HepG2 (cell line): ENCODE measurements at regions not wholly inside any gene's neighbourhood (a gene's known extent, or its start where the extent isn't known, plus 50 kb on each side); places are given as distances from the start of the nearest gene placed in this dataset.

Source experiments
- ATAC-seq: fragments of 200-7000 bp; cut with Tn5 transposase; 3 replicates; pipeline ENCODE4 v1.9.1; 2020; ENCODE audit warnings: mild to moderate bottlenecking, moderate library complexity
- BruUV-seq: library from RNA; stranded (reverse); fragments of 400-500 nt; replicated peaks from 2 replicates; lab custom pipeline; 2021; lab: Mats Ljungman, UMichigan
- CTCF ChIA-PET: fragments of 300-600 bp; formaldehyde crosslinking; extraction: SDS; loops from one replicate; lab custom pipeline; 2021; ENCODE audit warnings: low total read pairs, inconsistent platforms, low intra/inter-chr PET ratio; lab: Yijun Ruan, JAX
- POLR2A ChIA-PET: fragments of 350-600 bp; sonication (Branson Sonifier 250); formaldehyde crosslinking; loops from one replicate; lab custom pipeline; 2020; ENCODE audit warnings: antibody characterized with exemption, inconsistent platforms; lab: Yijun Ruan, JAX
- DNase-seq: peaks from one replicate; pipeline ENCODE4 v3.0.0-alpha.2; 2015; ENCODE audit warnings: low spot score
- FAIRE-seq: peaks from 3 replicates; lab custom pipeline; 2011; peaks lifted over from hg19 to GRCh38; lab: Jason Lieb, UNC
- H2AFZ ChIP-seq: one replicate; pipeline ENCODE4 v1.6.1; 2011; ENCODE audit warnings: low read length, inconsistent platforms
- H3K27ac ChIP-seq: fragments of 300-600 bp; 3 replicates; pipeline ENCODE4 v1.8.0; 2011; ENCODE audit warnings: mixed run types, mild to moderate bottlenecking, mixed read lengths, low read length, inconsistent platforms; ENCODE audit not compliant: insufficient read depth; ENCODE audit errors: extremely low read length
- H3K27me3 ChIP-seq, 2 experiments: fragments of 200-600 bp in 1 of 2; 2 replicates in 1 of 2; 3 replicates in 1 of 2; pipeline versions ENCODE4 v1.6.0 to v1.8.0; 2011; ENCODE audit warnings: low read length in 2 of 2, mild to moderate bottlenecking in 2 of 2, moderate library complexity in 2 of 2, inconsistent platforms in 1 of 2; ENCODE audit not compliant: insufficient read depth in 2 of 2, control insufficient read depth in 1 of 2
- H3K36me3 ChIP-seq, 2 experiments: fragments of 200-600 bp in 1 of 2; replicated peaks in 1 of 2; 2 replicates in 1 of 2; 3 replicates in 1 of 2; pipeline versions ENCODE4 v1.5.1 to v1.8.0; 2011; ENCODE audit warnings: low read length in 2 of 2, inconsistent platforms in 1 of 2; ENCODE audit not compliant: insufficient read depth in 2 of 2, control insufficient read depth in 1 of 2
- H3K4me1 ChIP-seq: 2 replicates; pipeline ENCODE4 v1.5.1; 2012; ENCODE audit warnings: low read length, inconsistent platforms; ENCODE audit not compliant: insufficient read depth
- H3K4me2 ChIP-seq: 2 replicates; pipeline ENCODE4 v1.6.0; 2011; ENCODE audit warnings: low read depth, low read length, inconsistent platforms
- H3K4me3 ChIP-seq, 3 experiments: fragments of 200-600 bp in 1 of 3; sonication (generic), shearing (Covaris generic) in 1 of 3; replicated peaks in 1 of 3; 2 replicates each; pipeline ENCODE4 v1.5.1; 2011 to 2016; ENCODE audit warnings: low read length in 3 of 3, inconsistent platforms in 2 of 3, low read depth in 2 of 3, mild to moderate bottlenecking in 2 of 3, control low read depth in 1 of 3, mixed read lengths in 1 of 3; ENCODE audit not compliant: insufficient read depth in 1 of 3
- H3K79me2 ChIP-seq: one replicate; pipeline ENCODE4 v1.6.1; 2011; ENCODE audit warnings: low read length, inconsistent platforms; ENCODE audit not compliant: insufficient read depth
- H3K9ac ChIP-seq: 2 replicates; pipeline ENCODE4 v1.6.0; 2011; ENCODE audit warnings: mild to moderate bottlenecking, low read depth, low read length, inconsistent platforms; ENCODE audit not compliant: insufficient read depth
- H3K9me3 ChIP-seq: 2 replicates; pipeline ENCODE4 v1.5.1; 2012; ENCODE audit warnings: mild to moderate bottlenecking, low read length
- H4K20me1 ChIP-seq: 2 replicates; pipeline ENCODE4 v1.6.0; 2011; ENCODE audit warnings: inconsistent platforms, mild to moderate bottlenecking, low read length, moderate library complexity; ENCODE audit not compliant: insufficient read depth
- CTCF ChIP-seq: sonication (generic); formaldehyde crosslinking; IDR thresholded peaks from 2 replicates; pipeline ENCODE4 v1.5.0; 2020; ENCODE audit warnings: mild to moderate bottlenecking, missing genetic modification reagents, moderate library complexity
- DMTF1 ChIP-seq: sonication (generic); formaldehyde crosslinking; IDR thresholded peaks from 2 replicates; pipeline ENCODE4 v1.4.0; 2020; ENCODE audit warnings: mild to moderate bottlenecking, missing genetic modification reagents
- HES4 ChIP-seq: sonication (generic); formaldehyde crosslinking; IDR thresholded peaks from 2 replicates; pipeline ENCODE4 v1.9.0; 2021; ENCODE audit warnings: mild to moderate bottlenecking, missing genetic modification reagents, borderline replicate concordance
- PBX3 ChIP-seq: sonication (generic); formaldehyde crosslinking; IDR thresholded peaks from 2 replicates; pipeline ENCODE4 v1.8.1; 2023; ENCODE audit warnings: missing genetic modification reagents, inconsistent platforms, borderline replicate concordance
- PHB2 ChIP-seq: fragments of 450-650 bp; IDR thresholded peaks from 2 replicates; pipeline ENCODE4 v1.6.1; 2018; ENCODE audit not compliant: partially characterized antibody
- POGZ ChIP-seq: sonication (generic); formaldehyde crosslinking; IDR thresholded peaks from 2 replicates; pipeline ENCODE4 v1.4.0; 2020; ENCODE audit warnings: mild to moderate bottlenecking, missing genetic modification reagents
- REST ChIP-seq, 2 experiments: IDR thresholded peaks; 2 replicates each; pipeline ENCODE4 v1.6.1; 2011 to 2012; ENCODE audit warnings: low read length in 2 of 2, borderline replicate concordance in 1 of 2, low read depth in 1 of 2, mild to moderate bottlenecking in 1 of 2, moderate library complexity in 1 of 2
- RXRA ChIP-seq: sonication (generic); formaldehyde crosslinking; IDR thresholded peaks from 2 replicates; pipeline ENCODE4 v1.5.1; 2020; ENCODE audit warnings: missing genetic modification reagents
- TCF7 ChIP-seq: sonication (generic); IDR thresholded peaks from 2 replicates; pipeline ENCODE4 v1.6.1; 2016; ENCODE audit warnings: antibody characterized with exemption, low read depth
- TEAD3 ChIP-seq: optimal IDR thresholded peaks from 2 replicates; pipeline ENCODE3; 2016; ENCODE audit warnings: borderline replicate concordance
- TMF1 ChIP-seq: sonication (generic); formaldehyde crosslinking; IDR thresholded peaks from 2 replicates; pipeline ENCODE4 v1.8.1; 2022; ENCODE audit warnings: low read depth, missing genetic modification reagents
- ZNF343 ChIP-seq: sonication (generic); formaldehyde crosslinking; IDR thresholded peaks from 2 replicates; pipeline ENCODE4 v1.4.0; 2020; ENCODE audit warnings: mild to moderate bottlenecking, missing genetic modification reagents
- ZNF691 ChIP-seq: sonication (generic); formaldehyde crosslinking; IDR thresholded peaks from 2 replicates; pipeline ENCODE4 v1.4.0; 2020; ENCODE audit warnings: missing genetic modification reagents, low read depth, mild to moderate bottlenecking, borderline replicate concordance
- WGBS: methylation state at CpG from one replicate; pipeline ENCODE4 v1.1.6; 2017; ENCODE audit warnings: low lambda C conversion rate; 5-methylcytosine and 5-hydroxymethylcytosine counted together
- in situ Hi-C: cut with HindIII; loops from 2 replicates; pipeline ENCODE4 v1.10.0; 2017; ENCODE audit warnings: low pct_unique_long_range_greater_than_20kb; ENCODE audit not compliant: extremely low pct_ligation_motif_present
- intact Hi-C: fragments of 100-400 bp; cut with micrococcal nuclease; formaldehyde crosslinking; loops from one replicate; pipeline ENCODE4 v1.10.0; 2022; ENCODE audit not compliant: unreplicated experiment

- H3K9ac ChIP-seq: no peak overlapping the region
- no TSS peak for BruUV-seq
- in situ Hi-C loops (no loop called here), intact Hi-C loops (no loop called here)
- H3K4me2 ChIP-seq: no peak overlapping the region
- no peak overlapping the region for H3K4me3 ChIP-seq
- 14% methylated on average over 4 of the region's 4 CpGs for whole genome bisulfite sequencing
- no peaks in the 10 kb centered on the region for H3K9me3 ChIP-seq
- FAIRE-seq (no peak), ATAC-seq (no peak), DNase-seq (no peak)
- no peaks in the 10 kb centered on the region for H3K4me1 ChIP-seq
- peaks cover 3 to 16% of the 10 kb centered on the region in 2 experiments; a peak in 3 of 5 replicates for H3K27me3 ChIP-seq
- H2AFZ ChIP-seq: no peak overlapping the region
- POLR2A ChIA-PET: no interaction called here
- H3K27ac ChIP-seq: no peak overlapping the region
- no peaks in the 10 kb centered on the region for H3K36me3 ChIP-seq
- no peaks in the 10 kb centered on the region for H3K79me2 ChIP-seq
- CTCF ChIA-PET: no interaction called here
- H4K20me1 ChIP-seq: no peaks in the 10 kb centered on the region
- TF ChIP-seq CTCF: no peak
- no peak for TF ChIP-seq HES4
- TF ChIP-seq TMF1: no peak
- no peak for TF ChIP-seq ZNF343
- TF ChIP-seq REST (IDR thresholded peaks at IDR 0.05; ENCODE audit: borderline replicate concordance in 1 of 2, low read depth in 1 of 2, low read length in 2 of 2): no peak
- no peak for TF ChIP-seq PHB2
- no peak for TF ChIP-seq PBX3 (CRISPR knock-in tag)
- TF ChIP-seq ZNF691: no peak
- TF ChIP-seq TEAD3 (CRISPR knock-in tag): no peak
- no peak for TF ChIP-seq POGZ (CRISPR knock-in tag)
- no peak for TF ChIP-seq TCF7
- no peak for TF ChIP-seq DMTF1
- no peak for TF ChIP-seq RXRA (CRISPR knock-in tag)
Observed at GRCh38 chr6:16058929-16059345, 69.9 kb upstream of the MYLIP start.
